HG02938 (cell line): ENCODE measurements at regions not wholly inside any gene's neighbourhood (a gene's known extent, or its start where the extent isn't known, plus 50 kb on each side); places are given as distances from the start of the nearest gene placed in this dataset.

Experiments
- ATAC-seq: cut with Tn5 transposase; IDR thresholded peaks from one replicate; pipeline ENCODE4 v1.9.1; 2021; ENCODE audit warnings: mild to moderate bottlenecking, moderate library complexity; ENCODE audit not compliant: unreplicated experiment

- no peak for ATAC-seq
Observed at GRCh38 chr2:41958775-41959174, 89.0 kb upstream of the PKDCC start.

- no peak for ATAC-seq
Observed at GRCh38 chr2:41959760-41960159, 88.1 kb upstream of the PKDCC start.

GRCh38 chr2:41962922-41963622 is 84.7 kb upstream of the PKDCC start:
- ATAC-seq = no peak

- no peak for ATAC-seq
Observed at GRCh38 chr2:41963661-41964525, 83.9 kb upstream of the PKDCC start.

GRCh38 chr2:41965173-41965908 is 82.5 kb upstream of the PKDCC start:
- ATAC-seq = no peak

- ATAC-seq = no peak
Observed at GRCh38 chr2:41965909-41966295, 81.9 kb upstream of the PKDCC start.

- ATAC-seq = no peak
Observed at GRCh38 chr2:41966431-41966893, 81.4 kb upstream of the PKDCC start.

- ATAC-seq = no peak
Observed at GRCh38 chr2:41966920-41967319, 80.9 kb upstream of the PKDCC start.

GRCh38 chr2:41967476-41968181 is 80.2 kb upstream of the PKDCC start:
- ATAC-seq = no peak

GRCh38 chr2:41968182-41968578 is 79.6 kb upstream of the PKDCC start:
- no peak for ATAC-seq

- no peak for ATAC-seq
Observed at GRCh38 chr2:41970988-41971660, 76.7 kb upstream of the PKDCC start.

- no peak for ATAC-seq
Observed at GRCh38 chr2:41972179-41972578, 75.6 kb upstream of the PKDCC start.

GRCh38 chr2:41972819-41973218 is 75.0 kb upstream of the PKDCC start:
- no peak for ATAC-seq

GRCh38 chr2:41973871-41974270 is 74.0 kb upstream of the PKDCC start:
- ATAC-seq = no peak

GRCh38 chr2:41981417-41981816 is 66.4 kb upstream of the PKDCC start:
- ATAC-seq = no peak

GRCh38 chr2:41985573-41986095 is 62.2 kb upstream of the PKDCC start:
- ATAC-seq = no peak

- no peak for ATAC-seq
Observed at GRCh38 chr2:41989501-41990180, 58.2 kb upstream of the PKDCC start.

GRCh38 chr2:41990245-41990644 is 57.6 kb upstream of the PKDCC start:
- ATAC-seq = no peak

GRCh38 chr2:41990688-41991087 is 57.1 kb upstream of the PKDCC start:
- no peak for ATAC-seq
